HUES64 (cell line): ENCODE measurements at regions not wholly inside any gene's neighbourhood (a gene's known extent, or its start where the extent isn't known, plus 50 kb on each side); places are given as distances from the start of the nearest gene placed in this dataset.
"Not testable (repeated sequence)": the region's sequence is repeated elsewhere in the genome, so short reads cannot be mapped to it uniquely, and the experiment has no call there.

ENCODE experiments used
- H3K27ac ChIP-seq: 2 replicates; pipeline ENCODE4 v1.7.0; 2013; ENCODE audit warnings: low read depth, low read length, inconsistent platforms
- H3K27me3 ChIP-seq: 2 replicates; pipeline ENCODE4 v1.6.1; 2013; ENCODE audit warnings: mild to moderate bottlenecking, low read length; ENCODE audit not compliant: insufficient read depth
- H3K36me3 ChIP-seq: 2 replicates; pipeline ENCODE4 v1.6.1; 2013; ENCODE audit warnings: mild to moderate bottlenecking, low read length; ENCODE audit not compliant: insufficient read depth
- H3K4me1 ChIP-seq: 2 replicates; pipeline ENCODE4 v1.6.1; 2013; ENCODE audit warnings: mild to moderate bottlenecking, low read length, moderate library complexity; ENCODE audit not compliant: insufficient read depth
- H3K4me3 ChIP-seq: 2 replicates; pipeline ENCODE4 v1.5.1; 2013; ENCODE audit warnings: mild to moderate bottlenecking, low read length, moderate library complexity
- H3K9ac ChIP-seq: 2 replicates; pipeline ENCODE4 v1.6.1; 2013; ENCODE audit warnings: mild to moderate bottlenecking, low read depth, low read length
- H3K9me3 ChIP-seq: 2 replicates; pipeline ENCODE4 v1.6.1; 2013; ENCODE audit warnings: low read depth, low read length; ENCODE audit not compliant: insufficient read depth
- WGBS: fragments of 150-250, 120-280 bp; methylation state at CpG from one replicate; pipeline ENCODE4 v1.1.7; 2013; ENCODE audit warnings: missing lambda C conversion rate; 5-methylcytosine and 5-hydroxymethylcytosine counted together

DNA sequence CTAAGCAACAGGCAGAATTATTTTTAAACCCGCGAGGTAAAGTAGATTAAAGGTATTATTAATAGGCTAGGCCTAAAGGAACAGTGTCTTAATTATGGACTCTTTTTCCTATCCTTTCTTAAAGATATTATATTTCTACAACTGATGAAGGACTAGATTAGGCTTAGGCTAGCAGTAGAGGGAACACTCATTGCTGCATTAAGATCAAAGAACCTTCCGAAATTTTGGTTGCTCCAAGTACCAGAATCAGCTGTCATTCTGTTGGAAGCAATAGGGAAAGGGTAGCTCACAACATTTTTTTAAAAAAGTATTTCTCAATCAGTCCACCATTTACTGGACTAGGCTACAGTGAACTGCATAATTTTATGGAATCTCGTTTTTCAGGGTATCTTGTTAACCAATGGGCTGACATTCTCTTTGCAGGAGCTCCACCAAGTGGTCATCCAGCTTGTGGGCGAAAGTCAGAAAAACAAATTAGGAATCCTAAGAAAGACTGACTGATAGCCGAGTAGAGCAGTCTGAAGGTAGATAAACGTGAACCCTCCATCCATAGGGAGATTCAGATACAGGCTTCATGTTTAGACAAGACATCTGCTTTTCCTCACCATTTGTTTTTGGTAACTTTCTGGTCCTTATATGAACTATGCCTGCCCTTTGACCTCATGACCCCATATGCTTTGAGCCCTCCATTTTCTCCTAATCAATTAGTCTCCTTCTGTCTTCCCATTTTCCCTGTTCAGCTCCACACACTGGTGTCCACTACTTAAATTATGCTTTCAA is 103.6 kb upstream of the CHD1 start:
- WGBS: 51% methylated on average over 7 of the region's 7 CpGs
- Histone ChIP-seq H3K27me3 (no peaks in the 10 kb centered on the region), H3K9me3 (no peaks in the 10 kb centered on the region), H3K9ac (no peak overlapping the region), H3K4me3 (no peak overlapping the region), H3K4me1 (no peaks in the 10 kb centered on the region), H3K27ac (no peak overlapping the region), H3K36me3 (no peaks in the 10 kb centered on the region)

GRCh38 chr5:99030906-99031440 is 102.2 kb upstream of the CHD1 start:
- Histone ChIP-seq H3K27me3 (no peaks in the 10 kb centered on the region), H3K4me3 (no peak overlapping the region), H3K9ac (no peak overlapping the region), H3K4me1 (no peaks in the 10 kb centered on the region), H3K36me3 (no peaks in the 10 kb centered on the region), H3K27ac (no peak overlapping the region), H3K9me3 (no peaks in the 10 kb centered on the region)

DNA sequence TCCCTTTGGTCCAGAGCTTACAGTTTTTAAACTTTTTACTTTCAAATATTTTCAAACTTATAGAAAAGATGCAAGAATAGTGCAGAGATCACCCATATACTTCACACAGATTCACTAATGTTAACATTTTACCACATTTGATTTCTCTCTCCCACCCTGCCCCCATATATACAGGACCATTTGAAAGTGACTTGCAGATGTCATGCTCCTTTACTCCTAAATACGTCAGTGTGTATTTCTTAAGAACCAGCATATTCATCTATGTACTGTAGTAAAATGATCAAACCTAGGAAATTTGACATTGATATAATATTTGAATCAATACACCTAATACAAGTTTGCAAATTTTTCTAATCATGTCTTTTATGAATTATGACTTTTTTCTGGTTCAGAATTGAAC is 100.4 kb upstream of the CHD1 start:
- Histone ChIP-seq H3K27me3 (no peaks in the 10 kb centered on the region), H3K9me3 (no peaks in the 10 kb centered on the region), H3K4me1 (no peaks in the 10 kb centered on the region), H3K36me3 (no peaks in the 10 kb centered on the region), H3K4me3 (no peak overlapping the region), H3K27ac (no peak overlapping the region), H3K9ac (no peak overlapping the region)
- WGBS: no CpG with 5 or more reads among the region's 1 CpG

DNA sequence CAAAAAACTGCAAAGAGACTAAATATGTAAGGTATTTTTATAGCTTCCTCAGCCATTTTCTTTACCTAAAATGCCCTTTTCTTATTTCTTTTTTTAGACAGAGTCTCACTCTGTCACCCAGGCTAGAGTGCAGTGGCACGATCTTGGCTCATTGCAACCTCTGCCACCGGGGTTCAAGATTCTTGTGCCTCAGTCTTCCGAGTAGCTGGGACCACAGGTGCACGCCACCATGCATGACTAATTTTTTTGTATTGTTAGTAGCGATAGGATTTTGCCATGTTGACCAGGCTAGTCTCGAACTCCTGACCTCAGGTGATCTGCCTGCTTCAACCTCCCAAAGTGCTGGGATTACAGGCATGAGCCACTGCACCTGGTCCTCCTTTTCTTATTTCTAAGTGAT is 99.4 kb upstream of the CHD1 start:
- 94% methylated on average over 6 of the region's 6 CpGs for WGBS
- not testable (repeated sequence) for H3K36me3 ChIP-seq, H3K9ac ChIP-seq, H3K27me3 ChIP-seq, H3K9me3 ChIP-seq, H3K4me1 ChIP-seq, H3K27ac ChIP-seq, H3K4me3 ChIP-seq

GRCh38 chr5:99025298-99026045 is 96.7 kb upstream of the CHD1 start:
- no peaks in the 10 kb centered on the region for H3K4me1 ChIP-seq
- H3K36me3 ChIP-seq: no peaks in the 10 kb centered on the region
- WGBS: 84% methylated on average over 3 of the region's 5 CpGs
- no peaks in the 10 kb centered on the region for H3K9me3 ChIP-seq
- no peak overlapping the region for H3K9ac ChIP-seq
- no peaks in the 10 kb centered on the region for H3K27me3 ChIP-seq
- no peak overlapping the region for H3K27ac ChIP-seq
- no peak overlapping the region for H3K4me3 ChIP-seq

DNA sequence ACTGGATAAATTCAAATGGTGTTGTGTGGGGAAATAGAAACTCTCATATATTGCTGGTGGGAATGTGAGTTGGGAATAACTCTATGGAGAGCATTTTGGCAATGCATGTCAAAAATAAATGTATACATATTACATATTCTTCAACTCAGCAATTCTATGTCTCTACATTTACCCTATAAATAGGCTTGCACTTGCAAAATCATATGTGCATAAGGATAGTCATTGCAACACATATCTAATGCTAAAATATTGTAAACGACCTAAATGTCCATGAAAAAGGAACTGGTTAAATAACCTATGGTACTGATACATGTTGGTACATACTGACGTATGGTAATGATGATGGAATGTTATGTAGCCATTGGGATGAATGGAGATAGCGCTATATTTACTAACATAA is 94.5 kb upstream of the CHD1 start:
- Histone ChIP-seq H3K4me1 (no peaks in the 10 kb centered on the region), H3K27ac (no peak overlapping the region), H3K4me3 (no peak overlapping the region), H3K9ac (no peak overlapping the region), H3K27me3 (no peaks in the 10 kb centered on the region), H3K36me3 (no peaks in the 10 kb centered on the region), H3K9me3 (no peaks in the 10 kb centered on the region)
- 71% methylated on average over 2 of the region's 3 CpGs for WGBS

- no peak overlapping the region for H3K27ac ChIP-seq
- no peaks in the 10 kb centered on the region for H3K4me1 ChIP-seq
- no peaks in the 10 kb centered on the region for H3K27me3 ChIP-seq
- H3K9me3 ChIP-seq: no peaks in the 10 kb centered on the region
- H3K36me3 ChIP-seq: no peaks in the 10 kb centered on the region
- H3K9ac ChIP-seq: no peak overlapping the region
- H3K4me3 ChIP-seq: no peak overlapping the region
These were observed 93.4 kb upstream of the CHD1 start for GRCh38 chr5:99022250-99022649.

- H3K9ac ChIP-seq: no peak overlapping the region
These were observed 91.9 kb upstream of the CHD1 start for GRCh38 chr5:99020698-99021048.

GRCh38 chr5:99019812-99020697 is 91.2 kb upstream of the CHD1 start:
- H3K27ac ChIP-seq: no peak overlapping the region

More at GRCh38 chr5:99020698-99021048, 91.9 kb upstream of the CHD1 start:
- no peak overlapping the region for H3K27ac ChIP-seq
- H3K36me3 ChIP-seq: no peaks in the 10 kb centered on the region
- no peak overlapping the region for H3K4me3 ChIP-seq
- H3K4me1 ChIP-seq: no peaks in the 10 kb centered on the region
- no peaks in the 10 kb centered on the region for H3K27me3 ChIP-seq
- H3K9me3 ChIP-seq: peaks cover 4% of the 10 kb centered on the region; the same call in 1 of the 2 replicates

GRCh38 chr5:99019254-99019653 is 90.4 kb upstream of the CHD1 start:
- Histone ChIP-seq H3K4me1 (no peaks in the 10 kb centered on the region), H3K36me3 (no peaks in the 10 kb centered on the region), H3K9me3 (peaks cover 7% of the 10 kb centered on the region; the same call in 1 of the 2 replicates), H3K4me3 (no peak overlapping the region), H3K27me3 (no peaks in the 10 kb centered on the region), H3K27ac (no peak overlapping the region), H3K9ac (no peak overlapping the region)
- 93% methylated on average over 4 of the region's 6 CpGs for WGBS

More at GRCh38 chr5:99019812-99020697, 91.2 kb upstream of the CHD1 start:
- H3K36me3 ChIP-seq: no peaks in the 10 kb centered on the region
- 82% methylated on average over 3 of the region's 3 CpGs for WGBS
- no peak overlapping the region for H3K4me3 ChIP-seq
- no peaks in the 10 kb centered on the region for H3K27me3 ChIP-seq
- H3K4me1 ChIP-seq: no peaks in the 10 kb centered on the region
- no peak overlapping the region for H3K9ac ChIP-seq
- peaks cover 7% of the 10 kb centered on the region; the same call in 1 of the 2 replicates for H3K9me3 ChIP-seq

DNA sequence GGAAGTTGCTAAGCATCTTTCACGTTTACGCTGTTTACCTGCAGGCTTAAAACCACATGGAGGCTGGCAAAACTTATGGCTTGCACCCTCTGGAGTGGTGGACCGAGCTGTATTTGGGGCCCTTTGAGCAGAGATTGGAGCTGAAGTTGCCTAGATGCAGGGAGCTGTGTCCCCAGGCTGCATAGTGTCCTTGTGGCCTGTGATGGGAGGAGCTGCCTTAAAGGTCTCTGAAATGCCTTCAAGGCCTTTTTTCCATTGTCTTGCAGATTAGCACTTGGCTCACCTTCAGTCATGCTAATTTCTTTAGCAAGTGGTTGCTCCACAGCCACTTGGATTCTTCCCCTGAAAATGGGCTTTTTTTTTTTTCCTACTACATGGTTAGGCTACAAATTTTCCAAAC is 81.5 kb upstream of the CHD1 start:
- peak overlapping the region; percentile 36 for H3K4me3 ChIP-seq
- H3K27me3 ChIP-seq: no peaks in the 10 kb centered on the region
- peak overlapping the region; percentile 86; the same call in 1 of the 2 replicates for H3K27ac ChIP-seq
- no peak overlapping the region for H3K9ac ChIP-seq
- 17% methylated on average over 3 of the region's 3 CpGs for WGBS
- H3K36me3 ChIP-seq: no peaks in the 10 kb centered on the region
- 0 out of 2 replicates have a peak, but pooled peaks cover 2% of the 10 kb centered on the region for H3K9me3 ChIP-seq
- no peaks in the 10 kb centered on the region for H3K4me1 ChIP-seq
